ENCODE measurements at regions not wholly inside any gene's neighbourhood (a gene's known extent, or its start where the extent isn't known, plus 50 kb on each side); places are given as distances from the start of the nearest gene placed in this dataset.

DNA sequence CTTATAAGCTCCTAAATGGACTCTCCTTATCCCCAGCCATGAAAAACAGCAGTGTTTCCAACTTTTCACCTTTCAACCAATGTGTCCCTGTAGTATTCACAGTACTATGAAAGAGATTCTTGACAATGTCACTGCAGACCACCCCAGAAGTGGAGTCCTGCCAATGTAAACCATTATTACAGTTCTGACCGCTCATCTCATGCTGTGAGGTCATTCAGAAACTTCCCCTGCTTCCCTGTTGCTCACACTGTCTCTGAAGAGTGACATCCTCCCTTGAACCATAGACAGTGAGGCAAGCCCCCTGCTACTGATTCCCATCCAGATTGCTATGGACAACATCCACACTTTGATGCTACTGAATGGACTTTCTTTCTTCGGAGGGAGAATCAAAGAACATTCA lies 1523.7 kb upstream of the ACVR2A start:
- TF ChIP-seq ZFP3 (CRISPR knock-in tag; IDR thresholded peaks at IDR 0.05) = no peak
- no peak for TF ChIP-seq ZC3H10 (CRISPR knock-in tag; IDR thresholded peaks at IDR 0.05)
- no peak for TF ChIP-seq GLIS3 (CRISPR knock-in tag; IDR thresholded peaks at IDR 0.05)
- TF ChIP-seq SNAI2 (CRISPR knock-in tag; IDR thresholded peaks at IDR 0.05) = no peak
- TF ChIP-seq BACH2 (CRISPR knock-in tag; IDR thresholded peaks at IDR 0.05; ENCODE audit: borderline replicate concordance) = no peak
- no peak for TF ChIP-seq CSRNP3 (CRISPR knock-in tag; IDR thresholded peaks at IDR 0.05)
- TF ChIP-seq RARB (CRISPR knock-in tag; IDR thresholded peaks at IDR 0.05) = no peak
- TF ChIP-seq ARNTL (CRISPR knock-in tag; IDR thresholded peaks at IDR 0.05; ENCODE audit: borderline replicate concordance, low read depth) = no peak
- no peak for TF ChIP-seq OSR1 (CRISPR knock-in tag; IDR thresholded peaks at IDR 0.05)
- no peak for TF ChIP-seq ISL1 (CRISPR knock-in tag; IDR thresholded peaks at IDR 0.05)
- no peak for TF ChIP-seq CREB5 (CRISPR knock-in tag; IDR thresholded peaks at IDR 0.05; ENCODE audit: low read depth)
